GM10266 (cell line): ENCODE measurements at regions not wholly inside any gene's neighbourhood (a gene's known extent, or its start where the extent isn't known, plus 50 kb on each side); places are given as distances from the start of the nearest gene placed in this dataset.

Experiments
- DNase-seq: peaks from one replicate; pipeline ENCODE4 v3.0.0; 2012; ENCODE audit errors: extremely low spot score
- TF ChIP-seq, protein P1 (sequence below): IDR thresholded peaks from 2 replicates; pipeline ENCODE4 v1.5.1; 2012; ENCODE audit warnings: mild to moderate bottlenecking, low read depth; ENCODE audit not compliant: control insufficient read depth, insufficient read depth; ENCODE audit errors: missing control alignments

DNA sequence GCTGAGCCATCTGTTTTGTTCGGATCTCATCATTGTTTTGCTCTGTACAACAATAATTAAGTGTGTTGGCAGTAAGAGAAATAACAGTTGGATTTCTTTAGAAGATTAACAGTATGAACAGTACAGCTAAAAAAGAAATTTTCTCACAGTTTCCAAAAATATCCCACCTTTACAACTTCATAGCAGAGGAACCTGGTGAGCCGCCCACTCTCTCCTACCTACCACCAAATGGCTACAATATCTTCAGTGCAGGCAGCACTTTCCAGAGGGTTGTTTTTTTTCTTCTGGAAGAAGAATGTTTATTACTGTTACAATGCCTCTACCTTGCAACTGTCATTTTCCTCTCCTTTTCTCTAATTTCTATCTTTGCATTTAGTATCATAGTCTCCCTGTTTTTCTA, 1577.5 kb upstream of the PRR20A start:
- DNase-seq = no peak
- TF ChIP-seq, protein P1, sequence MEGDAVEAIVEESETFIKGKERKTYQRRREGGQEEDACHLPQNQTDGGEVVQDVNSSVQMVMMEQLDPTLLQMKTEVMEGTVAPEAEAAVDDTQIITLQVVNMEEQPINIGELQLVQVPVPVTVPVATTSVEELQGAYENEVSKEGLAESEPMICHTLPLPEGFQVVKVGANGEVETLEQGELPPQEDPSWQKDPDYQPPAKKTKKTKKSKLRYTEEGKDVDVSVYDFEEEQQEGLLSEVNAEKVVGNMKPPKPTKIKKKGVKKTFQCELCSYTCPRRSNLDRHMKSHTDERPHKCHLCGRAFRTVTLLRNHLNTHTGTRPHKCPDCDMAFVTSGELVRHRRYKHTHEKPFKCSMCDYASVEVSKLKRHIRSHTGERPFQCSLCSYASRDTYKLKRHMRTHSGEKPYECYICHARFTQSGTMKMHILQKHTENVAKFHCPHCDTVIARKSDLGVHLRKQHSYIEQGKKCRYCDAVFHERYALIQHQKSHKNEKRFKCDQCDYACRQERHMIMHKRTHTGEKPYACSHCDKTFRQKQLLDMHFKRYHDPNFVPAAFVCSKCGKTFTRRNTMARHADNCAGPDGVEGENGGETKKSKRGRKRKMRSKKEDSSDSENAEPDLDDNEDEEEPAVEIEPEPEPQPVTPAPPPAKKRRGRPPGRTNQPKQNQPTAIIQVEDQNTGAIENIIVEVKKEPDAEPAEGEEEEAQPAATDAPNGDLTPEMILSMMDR = no peak

DNA sequence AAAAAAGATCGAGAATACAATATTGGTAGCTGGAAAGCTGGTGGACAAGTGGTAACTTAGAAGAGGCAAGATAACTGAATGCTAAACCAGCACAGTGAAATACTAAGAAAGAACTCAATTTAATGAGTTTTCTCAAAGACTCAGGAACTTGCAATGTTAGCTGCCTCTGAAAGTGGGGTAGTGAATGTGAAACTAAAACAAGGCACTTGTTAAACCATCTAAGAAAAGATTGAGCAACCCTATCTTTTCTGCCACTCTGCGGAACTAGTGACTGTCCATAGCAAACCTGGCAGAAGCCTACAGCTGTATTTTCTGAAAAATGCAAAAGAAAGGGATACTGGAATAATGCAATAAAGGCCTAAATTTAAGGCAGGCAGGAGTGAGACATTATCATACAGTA, 1574.4 kb upstream of the PRR20A start:
- TF ChIP-seq, protein P1 = no peak
- no peak for DNase-seq

DNA sequence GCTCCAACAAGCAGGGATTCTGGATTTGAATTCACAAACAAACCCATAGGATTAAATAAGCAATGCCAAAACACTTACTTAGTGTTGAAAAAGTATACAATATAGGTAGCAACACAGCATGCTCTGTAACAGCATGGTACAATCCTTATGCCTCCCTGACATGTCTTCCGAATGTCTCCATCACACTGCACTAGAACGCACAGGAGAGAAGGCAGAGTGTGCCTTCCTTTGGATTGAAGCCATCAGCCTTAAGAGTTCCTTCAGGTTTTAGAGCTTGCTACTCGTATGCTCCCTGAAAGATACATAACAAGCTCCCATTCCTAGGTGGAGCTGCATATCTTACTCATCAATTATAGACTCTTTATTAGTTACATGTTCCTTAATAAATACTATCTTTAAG, 1573.9 kb upstream of the PRR20A start:
- DNase-seq = no peak
- TF ChIP-seq, protein P1 = no peak

DNA sequence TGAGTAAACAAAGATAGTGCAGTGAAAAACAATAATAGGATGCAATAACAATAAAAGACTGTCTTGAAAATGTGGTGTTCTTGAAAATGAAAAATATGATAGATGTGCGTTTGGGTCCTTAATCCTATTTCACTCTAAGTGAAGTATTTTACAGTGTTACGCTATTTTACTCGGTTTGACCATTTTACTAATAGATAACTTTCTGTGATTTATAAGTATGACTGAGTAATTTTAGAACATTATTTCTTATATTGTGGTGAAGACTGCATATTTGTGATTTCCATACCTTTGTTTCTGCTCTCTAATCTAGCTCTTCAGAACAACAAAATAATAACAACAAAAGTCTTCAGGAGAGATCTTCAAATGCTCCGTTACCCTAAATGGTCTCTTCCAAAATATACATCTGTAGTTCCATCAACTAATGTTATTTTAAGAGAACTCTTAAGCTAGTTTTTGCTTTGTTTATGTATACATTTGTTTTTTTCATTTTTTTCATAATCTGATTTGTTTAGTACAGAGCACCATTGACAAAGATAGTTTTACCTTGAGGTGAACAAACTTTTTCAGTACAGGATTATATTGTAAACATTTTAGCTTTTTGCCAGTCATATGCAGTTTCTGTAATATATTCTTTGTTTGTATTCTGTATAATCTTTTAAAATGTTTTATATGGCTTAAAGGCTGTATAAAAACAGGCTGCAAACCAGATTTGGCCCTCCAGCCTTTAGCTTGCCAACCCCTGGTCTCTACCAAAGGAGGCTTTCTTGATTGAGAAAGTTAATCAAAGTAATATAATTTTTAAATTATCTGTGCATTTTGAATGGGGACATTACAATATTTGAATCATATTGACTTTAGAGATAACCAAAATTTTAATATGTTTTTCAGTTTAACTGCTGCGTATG, 1572.7 kb upstream of the PRR20A start:
- DNase-seq = no peak
- TF ChIP-seq, protein P1 = no peak

DNA sequence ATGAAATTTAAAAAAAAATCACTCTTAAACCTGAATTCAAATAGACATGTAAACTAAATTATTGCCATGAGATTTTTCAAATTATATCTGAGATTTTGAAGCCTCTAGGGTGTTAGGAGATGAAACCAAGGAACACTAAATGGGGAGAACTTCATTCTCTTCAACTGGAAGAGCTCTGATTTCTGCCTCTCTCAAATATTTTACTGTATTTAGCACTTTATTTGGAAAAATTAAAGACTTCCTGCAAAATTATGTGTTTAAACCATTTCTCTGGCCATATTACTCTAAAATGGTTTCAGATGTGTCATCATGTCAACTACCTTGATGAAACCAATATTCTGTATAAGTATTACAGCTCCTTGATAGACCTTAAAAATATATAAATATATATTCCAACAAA, 1571.6 kb upstream of the PRR20A start:
- no peak for DNase-seq
- TF ChIP-seq, protein P1 = no peak

DNA sequence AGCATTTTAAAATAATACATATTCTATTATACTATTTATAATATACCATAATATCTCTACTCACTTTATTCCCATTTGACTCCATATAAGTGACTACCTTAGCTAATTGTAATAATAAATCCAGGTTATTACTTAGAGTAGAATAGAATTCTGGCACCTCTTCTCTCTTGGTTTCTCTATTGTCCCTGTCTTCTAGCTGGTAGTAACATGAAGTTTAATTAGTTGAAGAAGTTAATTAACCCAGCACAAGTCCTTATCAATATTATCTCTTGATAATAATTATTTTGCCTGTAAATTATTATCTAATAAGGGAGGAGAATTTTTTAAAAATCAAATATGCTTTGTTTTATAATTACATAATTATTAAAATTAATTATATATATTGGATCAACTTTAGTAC, 1571.2 kb upstream of the PRR20A start:
- DNase-seq = no peak
- TF ChIP-seq, protein P1 = no peak

DNA sequence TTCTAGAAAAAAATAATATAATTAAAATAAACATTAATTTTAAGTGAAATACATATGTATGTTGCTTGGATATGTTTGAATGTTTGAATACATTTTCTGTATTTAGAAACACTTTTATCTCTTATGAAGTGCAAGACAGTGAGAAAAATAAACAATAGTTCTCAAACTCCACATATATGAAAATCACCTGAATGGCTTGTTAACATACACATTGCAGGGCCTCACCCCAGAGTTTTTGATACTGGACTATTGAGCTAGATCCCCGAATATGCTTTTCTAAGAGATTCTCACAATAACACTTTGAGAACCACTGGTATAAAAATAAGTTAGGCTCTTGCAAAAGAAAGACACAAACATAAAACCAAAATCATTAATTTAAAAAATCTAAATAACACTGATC, 1570.3 kb upstream of the PRR20A start:
- TF ChIP-seq, protein P1 = no peak

More for the DNA sequence above, 1570.3 kb upstream of the PRR20A start:
- no peak for DNase-seq
